Tongue (tissue), 1 donor: ENCODE measurements at regions not wholly inside any gene's neighbourhood (a gene's known extent, or its start where the extent isn't known, plus 50 kb on each side); places are given as distances from the start of the nearest gene placed in this dataset.

Experiments
- DNase-seq: peaks from one replicate; pipeline ENCODE4 v3.0.0-alpha.2; 2015

DNA sequence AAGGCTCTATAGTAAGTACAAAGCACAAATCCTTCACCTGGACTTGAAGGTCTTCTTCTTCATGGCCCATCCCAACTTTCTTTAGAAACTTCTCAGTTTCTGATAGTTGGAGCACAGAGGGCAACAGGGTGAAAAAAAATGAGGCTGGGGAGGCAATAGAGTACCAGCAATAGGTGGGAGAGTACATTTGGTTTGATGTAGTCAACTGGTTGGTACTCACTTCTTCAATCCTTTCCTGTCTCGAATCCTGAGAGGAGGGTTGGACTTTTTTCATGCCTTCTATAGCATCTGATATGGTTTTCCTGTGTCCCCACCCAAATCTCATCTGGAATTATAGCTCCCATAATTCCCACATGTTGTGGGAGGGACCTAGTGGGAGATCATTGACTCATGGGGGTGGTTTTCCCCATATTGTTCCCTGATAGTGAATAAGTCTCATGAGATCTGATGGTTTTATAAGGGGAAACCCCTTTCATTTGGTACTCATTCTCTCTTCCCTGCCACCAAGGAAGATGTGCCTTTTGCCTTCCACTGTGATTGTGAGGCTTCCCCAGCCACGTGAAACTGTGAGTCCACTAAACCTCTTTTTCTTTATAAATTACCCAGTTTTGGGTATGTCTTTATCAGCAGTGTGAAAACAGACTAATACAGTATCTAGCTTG lies 75.9 kb upstream of the LCLAT1 start:
- DNase-seq, result no peak

DNA sequence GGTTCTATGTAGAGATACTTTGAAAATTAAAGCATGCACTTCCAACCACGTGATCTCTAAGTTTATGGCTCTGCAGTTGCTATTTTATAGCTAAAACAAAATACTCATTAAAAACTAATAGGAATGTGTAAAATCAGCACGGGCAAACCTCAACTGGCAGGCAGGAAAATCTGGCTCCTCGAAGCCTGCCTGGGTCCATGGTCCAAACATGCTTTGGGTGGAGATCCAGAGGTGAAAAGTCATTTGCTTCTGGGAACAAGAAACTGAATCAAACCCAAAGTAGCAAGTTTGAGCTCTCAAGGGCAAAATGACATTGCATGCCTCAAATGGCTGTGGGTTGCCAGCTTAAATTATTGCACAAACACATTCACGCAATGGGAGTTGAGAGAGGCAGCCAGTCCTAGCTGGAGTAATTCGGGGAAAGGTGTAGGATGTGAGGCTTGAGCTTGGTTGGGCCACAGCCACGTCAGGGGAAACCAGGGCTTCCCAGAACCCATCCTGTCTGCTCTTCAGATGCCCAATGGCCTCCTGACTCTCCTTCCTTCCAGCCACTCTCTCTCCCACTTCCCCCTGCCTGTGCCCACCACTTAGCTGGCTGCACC lies 75.2 kb upstream of the LCLAT1 start:
- no peak for DNase-seq

- DNase-seq, result no peak
Observed at GRCh38 chr2:30372826-30373225, 74.2 kb upstream of the LCLAT1 start.

DNA sequence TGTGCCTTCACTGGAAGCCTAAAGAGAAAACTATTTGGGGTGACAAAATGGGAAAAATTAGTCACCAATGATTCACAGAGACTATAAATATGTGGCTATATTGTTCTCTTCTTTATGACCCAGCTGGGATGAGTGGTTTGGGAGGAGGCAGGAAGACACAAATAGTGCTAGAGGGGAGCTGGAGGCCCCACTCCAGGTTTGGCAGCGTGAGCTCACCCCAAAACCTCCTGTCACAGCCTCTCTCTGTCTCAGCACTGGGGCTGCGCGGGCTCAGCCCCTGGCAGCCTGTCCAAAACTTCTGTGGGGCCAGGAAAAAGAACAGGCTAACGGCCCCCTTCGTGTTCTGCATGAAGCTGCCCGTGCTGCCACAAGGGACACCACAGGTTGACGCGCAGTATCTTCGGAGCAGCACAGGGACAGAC lies 73.2 kb upstream of the LCLAT1 start:
- no peak for DNase-seq

DNA sequence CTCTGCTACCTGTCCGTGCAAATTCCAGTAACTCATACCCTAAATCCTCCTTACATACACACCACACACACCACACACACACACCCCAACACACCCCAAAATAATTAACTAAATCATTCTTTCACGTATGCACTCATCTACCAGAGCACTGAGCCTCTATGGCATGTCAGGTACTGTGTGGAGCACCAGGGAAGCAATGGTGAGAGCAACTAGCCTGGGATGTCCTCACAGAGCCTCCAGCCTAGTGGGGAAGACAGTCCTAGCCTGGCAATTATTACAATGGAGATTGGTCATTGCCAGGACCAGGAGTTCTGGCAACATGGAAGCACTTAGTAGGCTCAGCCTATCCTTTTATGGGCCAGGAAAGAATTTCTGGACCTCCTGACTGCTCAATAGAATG lies 72.7 kb upstream of the LCLAT1 start:
- DNase-seq, result no peak

DNA sequence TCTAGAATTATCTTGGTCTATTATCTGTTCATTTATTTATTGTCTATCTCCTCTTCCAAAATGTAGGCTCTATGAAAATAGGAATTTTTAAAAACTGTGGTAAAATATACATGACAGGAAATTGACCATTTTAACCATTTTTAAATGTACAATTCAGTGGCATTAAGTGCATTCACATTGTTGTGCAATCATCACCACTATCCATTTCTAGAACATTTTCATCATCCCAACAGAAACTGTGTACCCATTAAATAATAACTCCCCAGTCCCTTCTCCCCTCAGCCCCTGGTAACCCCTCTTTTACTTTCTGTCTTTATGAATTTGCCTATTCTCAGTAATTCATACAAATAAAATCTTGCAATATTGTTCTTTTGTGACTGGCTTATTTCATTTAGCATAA lies 71.1 kb upstream of the LCLAT1 start:
- no peak for DNase-seq

DNA sequence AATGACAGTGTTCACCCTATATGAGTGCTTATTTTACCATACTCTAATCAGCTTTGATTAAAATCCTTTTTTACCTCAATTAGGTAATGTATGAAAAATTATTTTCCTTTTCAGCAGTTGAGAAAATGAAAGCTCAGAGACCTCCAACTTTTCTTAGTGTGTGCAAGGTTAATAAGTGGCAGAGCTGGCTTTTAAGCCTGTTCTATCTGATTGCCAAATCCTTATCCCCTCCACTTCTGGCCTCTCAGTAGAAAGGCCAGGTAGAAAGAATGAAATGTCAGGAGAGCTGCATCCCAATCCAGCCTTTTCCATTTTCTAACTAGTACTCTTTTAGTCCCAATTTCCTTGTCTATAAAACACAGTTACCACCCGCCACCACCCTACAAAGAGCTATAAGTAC lies 67.6 kb upstream of the LCLAT1 start:
- no peak for DNase-seq

DNA sequence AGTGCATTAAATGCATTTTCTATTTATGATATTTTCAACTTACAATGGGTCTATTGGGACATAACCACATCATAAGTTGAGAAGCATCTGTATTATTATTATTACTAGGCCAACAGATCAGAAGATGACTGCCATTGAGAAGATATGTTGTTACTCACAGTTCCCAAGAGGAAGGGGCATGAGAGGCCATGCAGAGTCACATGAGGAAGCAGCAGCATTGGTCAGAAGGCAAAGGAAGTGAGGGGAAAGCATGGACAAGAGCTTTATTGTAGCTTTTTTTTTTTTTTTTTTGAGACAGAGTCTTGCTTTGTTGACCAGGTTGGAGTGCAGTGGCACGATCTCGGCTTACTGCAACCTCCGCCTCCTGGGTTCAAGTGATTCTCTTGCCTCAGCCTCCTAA lies 66.2 kb upstream of the LCLAT1 start:
- DNase-seq, result no peak

DNA sequence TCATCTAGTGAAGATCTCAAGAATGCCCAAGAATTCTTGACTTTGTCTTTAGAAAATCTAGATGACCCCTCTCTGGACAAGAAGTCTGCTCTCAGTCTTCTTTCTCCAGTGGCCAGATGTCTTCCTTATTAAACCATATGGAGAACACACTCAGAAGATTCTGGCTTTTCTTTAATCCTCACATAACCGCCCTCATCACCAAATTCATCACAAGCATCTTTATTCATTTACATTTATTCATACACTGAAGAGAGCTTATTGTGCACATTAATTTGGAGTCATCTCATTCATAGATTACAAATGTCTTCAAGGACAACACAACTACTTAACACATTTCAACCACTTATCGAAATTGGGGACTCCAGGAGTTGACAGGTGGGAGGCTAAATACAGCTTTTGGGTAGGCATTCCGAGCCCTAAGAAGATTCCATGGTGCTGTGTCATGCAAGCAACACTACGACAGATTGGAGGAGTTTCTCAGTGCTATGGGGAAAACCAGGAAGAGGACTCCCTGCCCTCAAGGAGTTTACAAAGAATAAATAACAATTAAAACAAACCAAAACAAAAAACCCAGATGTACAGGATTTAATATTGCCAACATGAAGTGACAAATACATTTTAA lies 64.8 kb upstream of the LCLAT1 start:
- DNase-seq, result no peak

GRCh38 chr2:30382995-30383394 lies 64.1 kb upstream of the LCLAT1 start:
- no peak for DNase-seq

- peak; percentile 41 for DNase-seq
Observed at GRCh38 chr2:30385327-30385726, 61.7 kb upstream of the LCLAT1 start.

- DNase-seq, result no peak
Observed at GRCh38 chr2:30392097-30392496, 54.9 kb upstream of the LCLAT1 start.

- no peak for DNase-seq
Observed at GRCh38 chr2:30393510-30393909, 53.5 kb upstream of the LCLAT1 start.

GRCh38 chr2:30394096-30394495 lies 53.0 kb upstream of the LCLAT1 start:
- DNase-seq, result no peak

DNA sequence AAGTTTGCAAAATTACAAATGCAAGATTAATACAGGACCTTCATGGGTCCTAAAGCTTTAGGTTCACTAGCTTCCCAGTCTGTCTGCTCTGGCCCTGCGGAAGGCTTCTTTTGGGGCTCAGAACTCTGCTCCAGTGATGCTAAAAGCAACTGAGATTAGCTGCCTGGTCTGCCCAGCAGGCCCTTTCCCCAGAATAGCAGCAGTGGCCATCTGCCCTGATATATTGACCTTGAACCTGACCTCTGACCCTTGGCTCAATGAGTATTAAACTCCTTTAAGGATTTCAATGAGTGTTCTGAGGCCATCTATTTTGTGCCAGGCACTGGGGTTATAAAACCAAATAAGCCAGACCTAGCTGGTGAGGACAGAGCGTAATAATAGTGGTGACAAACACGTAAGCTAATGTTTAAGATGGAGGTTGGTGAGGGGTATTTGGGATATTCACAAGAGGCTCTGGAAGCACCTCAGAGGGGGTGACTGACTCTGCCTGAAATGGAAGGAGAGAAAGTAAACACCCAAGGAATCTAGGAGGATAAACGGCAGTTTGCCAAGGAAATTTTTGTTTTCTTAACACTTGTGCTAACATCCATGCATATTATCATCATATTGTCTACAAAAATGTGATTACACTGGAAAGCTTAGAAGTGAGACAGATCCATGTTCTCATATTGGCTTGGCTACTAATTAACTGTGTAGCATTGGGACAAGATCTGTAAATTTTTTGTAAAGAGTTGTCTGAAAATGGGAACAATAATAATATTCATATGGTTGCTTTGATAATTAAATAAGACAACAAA lies 50.4 kb upstream of the LCLAT1 start:
- no peak for DNase-seq
